GM20000 (cell line): ENCODE measurements at regions not wholly inside any gene's neighbourhood (a gene's known extent, or its start where the extent isn't known, plus 50 kb on each side); places are given as distances from the start of the nearest gene placed in this dataset.

ENCODE experiments used
- DNase-seq: peaks from one replicate; pipeline ENCODE4 v3.0.0; 2012; ENCODE audit warnings: low spot score
- CTCF ChIP-seq: IDR thresholded peaks from 2 replicates; pipeline ENCODE4 v1.5.1; 2012; ENCODE audit warnings: mild to moderate bottlenecking, control low read depth; ENCODE audit errors: extremely low read depth, missing control alignments

GRCh38 chr14:88130057-88130432, 125.1 kb downstream of the GPR65 start:
- no peak for DNase-seq
- no peak for TF ChIP-seq CTCF
